GM10248 (cell line): ENCODE measurements at regions not wholly inside any gene's neighbourhood (a gene's known extent, or its start where the extent isn't known, plus 50 kb on each side); places are given as distances from the start of the nearest gene placed in this dataset.
"Not testable (repeated sequence)": the region's sequence is repeated elsewhere in the genome, so short reads cannot be mapped to it uniquely, and the experiment has no call there.

ENCODE experiments used
- CTCF ChIA-PET: fragments of 300-600 bp; sonication (Branson Sonifier 250); formaldehyde crosslinking; extraction: SDS; loops from one replicate; lab custom pipeline; 2021; ENCODE audit warnings: antibody characterized with exemption; lab: Yijun Ruan, JAX
- POLR2A ChIA-PET: fragments of 350-650 bp; sonication (Branson Sonifier 250); formaldehyde crosslinking; extraction: SDS; loops from one replicate; lab custom pipeline; 2020; ENCODE audit warnings: antibody characterized with exemption; lab: Yijun Ruan, JAX
- DNase-seq: peaks from one replicate; pipeline ENCODE4 v3.0.0; 2012; ENCODE audit errors: extremely low spot score
- TF ChIP-seq, protein P1 (sequence below): IDR thresholded peaks from 2 replicates; pipeline ENCODE4 v1.5.1; 2012; ENCODE audit warnings: mild to moderate bottlenecking, low read depth; ENCODE audit errors: extremely low read depth, missing control alignments, control extremely low read depth

DNA sequence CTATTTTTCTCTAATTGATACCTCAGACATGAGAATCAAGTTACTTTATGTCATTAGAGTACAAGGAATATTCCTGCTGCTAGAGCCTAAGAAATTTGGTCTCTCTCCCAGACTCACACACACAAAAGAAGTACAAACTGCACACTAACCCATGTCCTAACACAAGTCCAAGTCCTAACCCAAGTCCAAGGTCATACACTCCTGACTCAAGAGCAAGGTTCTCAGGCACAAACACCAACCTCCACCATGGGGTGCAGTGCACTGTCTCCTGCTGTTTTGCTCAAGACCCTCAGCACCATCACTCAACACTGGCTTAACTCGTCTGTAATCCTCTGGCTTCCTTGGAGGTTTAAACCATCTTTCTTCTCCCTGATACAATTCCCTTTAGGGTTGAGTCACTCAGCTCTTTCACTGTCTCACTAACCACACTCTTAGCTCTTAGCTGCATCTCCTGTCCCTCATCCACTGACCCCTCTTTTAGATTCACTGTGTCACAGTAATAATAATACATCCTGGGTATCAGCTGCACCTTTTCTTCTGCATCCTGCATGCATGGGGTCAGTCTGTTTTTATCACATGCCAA lies 129.8 kb downstream of the BCL2L11 start:
- DNase-seq: no peak
- CTCF ChIA-PET: no interaction called here
- TF ChIP-seq, protein P1, sequence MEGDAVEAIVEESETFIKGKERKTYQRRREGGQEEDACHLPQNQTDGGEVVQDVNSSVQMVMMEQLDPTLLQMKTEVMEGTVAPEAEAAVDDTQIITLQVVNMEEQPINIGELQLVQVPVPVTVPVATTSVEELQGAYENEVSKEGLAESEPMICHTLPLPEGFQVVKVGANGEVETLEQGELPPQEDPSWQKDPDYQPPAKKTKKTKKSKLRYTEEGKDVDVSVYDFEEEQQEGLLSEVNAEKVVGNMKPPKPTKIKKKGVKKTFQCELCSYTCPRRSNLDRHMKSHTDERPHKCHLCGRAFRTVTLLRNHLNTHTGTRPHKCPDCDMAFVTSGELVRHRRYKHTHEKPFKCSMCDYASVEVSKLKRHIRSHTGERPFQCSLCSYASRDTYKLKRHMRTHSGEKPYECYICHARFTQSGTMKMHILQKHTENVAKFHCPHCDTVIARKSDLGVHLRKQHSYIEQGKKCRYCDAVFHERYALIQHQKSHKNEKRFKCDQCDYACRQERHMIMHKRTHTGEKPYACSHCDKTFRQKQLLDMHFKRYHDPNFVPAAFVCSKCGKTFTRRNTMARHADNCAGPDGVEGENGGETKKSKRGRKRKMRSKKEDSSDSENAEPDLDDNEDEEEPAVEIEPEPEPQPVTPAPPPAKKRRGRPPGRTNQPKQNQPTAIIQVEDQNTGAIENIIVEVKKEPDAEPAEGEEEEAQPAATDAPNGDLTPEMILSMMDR: no peak
- POLR2A ChIA-PET: no interaction called here

DNA sequence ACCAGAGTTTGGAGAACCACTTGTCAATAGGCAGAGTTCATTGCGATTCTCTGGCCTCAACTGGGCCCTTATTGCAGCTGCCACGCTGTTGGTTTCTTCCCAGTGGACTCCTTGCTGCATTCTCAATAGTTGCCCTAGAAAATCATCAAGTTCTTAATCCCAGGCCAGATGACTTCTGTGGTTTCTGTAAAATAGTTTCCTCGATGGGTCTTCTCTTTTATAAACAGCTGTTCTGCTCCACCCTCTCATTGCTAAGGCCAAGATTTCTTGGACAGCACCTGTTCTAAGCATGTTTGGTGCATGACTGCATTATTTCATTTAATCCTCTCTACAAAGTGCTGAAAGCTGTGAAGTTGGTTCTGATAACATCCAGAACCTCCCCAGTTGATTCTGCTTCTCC lies 131.0 kb downstream of the BCL2L11 start:
- no peak for DNase-seq
- CTCF ChIA-PET: no interaction called here
- TF ChIP-seq, protein P1: no peak
- POLR2A ChIA-PET: no interaction called here

DNA sequence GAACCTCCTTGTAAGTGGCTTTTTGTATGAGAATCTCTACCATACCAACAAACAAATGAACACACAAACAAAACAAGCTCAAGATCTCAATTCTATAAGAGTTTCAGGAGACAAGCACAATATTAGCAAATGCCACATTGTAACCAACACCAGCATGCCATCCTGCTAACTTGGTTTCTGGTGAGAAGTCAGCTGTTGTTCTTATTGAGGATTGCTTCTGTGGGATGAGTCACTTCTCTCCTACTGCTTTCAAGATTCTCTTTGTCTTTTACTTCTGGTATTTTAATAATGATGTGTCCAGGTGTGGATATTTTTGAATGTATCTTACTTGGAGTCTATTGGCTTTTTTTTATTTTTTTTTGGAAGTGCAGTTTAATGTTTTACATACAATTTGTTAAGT lies 131.7 kb downstream of the BCL2L11 start:
- POLR2A ChIA-PET: no interaction called here
- CTCF ChIA-PET: no interaction called here

DNA sequence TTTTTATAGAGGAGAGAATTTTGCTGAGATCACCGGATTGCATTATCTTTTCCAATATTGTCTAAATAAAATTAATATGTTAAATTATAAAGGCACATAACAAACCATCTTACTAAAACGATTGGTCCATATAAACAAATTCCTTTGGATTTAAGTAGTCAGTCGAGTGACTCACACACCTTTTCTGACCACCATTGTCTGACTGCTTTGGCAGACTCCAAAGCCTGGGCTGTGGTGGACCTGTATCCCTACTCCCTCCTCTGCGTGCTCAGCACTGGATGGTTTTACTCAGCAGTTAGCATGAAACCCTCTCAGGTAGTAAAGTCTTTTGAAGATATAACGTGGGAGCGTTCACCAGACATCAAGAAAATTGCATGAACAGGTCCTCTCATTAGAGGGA lies 134.2 kb downstream of the BCL2L11 start:
- DNase-seq, CTCF ChIA-PET, POLR2A ChIA-PET: not testable (repeated sequence)

More for the DNA sequence above, 131.7 kb downstream of the BCL2L11 start:
- TF ChIP-seq, protein P1: no peak
- DNase-seq: no peak

DNA sequence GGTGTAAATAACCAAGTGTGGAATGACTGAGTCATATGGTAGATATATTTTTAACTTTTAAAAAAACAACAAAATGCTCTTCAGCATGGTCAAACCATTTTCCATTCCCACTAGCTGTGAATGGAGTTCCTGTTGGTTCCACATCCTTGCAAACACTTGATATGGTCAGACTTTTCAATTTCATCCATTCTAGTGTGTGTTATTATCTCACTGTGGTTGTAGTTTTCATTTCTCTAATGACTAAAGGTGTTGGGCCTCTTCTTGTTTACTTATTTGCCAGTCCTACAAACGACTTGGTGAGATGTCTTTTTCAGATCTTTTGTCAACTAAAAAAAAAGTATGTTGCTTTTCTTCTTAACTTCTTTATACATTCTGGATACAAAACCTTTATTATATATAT lies 135.9 kb downstream of the BCL2L11 start:
- CTCF ChIA-PET: not testable (repeated sequence)

DNA sequence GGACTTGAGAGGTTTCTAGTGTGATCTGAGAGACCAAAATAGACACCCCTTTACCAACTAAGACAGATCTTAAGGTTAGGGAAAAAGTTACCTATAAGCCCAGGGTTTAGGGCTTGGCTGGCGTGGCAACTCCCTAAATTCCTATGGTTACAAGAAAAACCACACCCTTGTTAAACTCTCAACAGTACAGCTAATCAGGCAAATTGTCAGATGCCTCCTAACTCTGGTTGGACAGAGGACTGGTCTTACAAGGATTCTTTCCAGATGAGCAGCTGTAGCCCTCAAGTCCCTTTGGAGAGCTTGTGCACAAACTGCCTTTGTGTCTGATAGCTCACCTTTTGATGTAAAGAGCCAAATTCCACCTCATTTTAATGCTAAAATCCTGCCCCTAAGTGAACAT lies 136.9 kb downstream of the BCL2L11 start:
- DNase-seq, POLR2A ChIA-PET, CTCF ChIA-PET: not testable (repeated sequence)

More for the DNA sequence above, 135.9 kb downstream of the BCL2L11 start:
- POLR2A ChIA-PET, DNase-seq: not testable (repeated sequence)

DNA sequence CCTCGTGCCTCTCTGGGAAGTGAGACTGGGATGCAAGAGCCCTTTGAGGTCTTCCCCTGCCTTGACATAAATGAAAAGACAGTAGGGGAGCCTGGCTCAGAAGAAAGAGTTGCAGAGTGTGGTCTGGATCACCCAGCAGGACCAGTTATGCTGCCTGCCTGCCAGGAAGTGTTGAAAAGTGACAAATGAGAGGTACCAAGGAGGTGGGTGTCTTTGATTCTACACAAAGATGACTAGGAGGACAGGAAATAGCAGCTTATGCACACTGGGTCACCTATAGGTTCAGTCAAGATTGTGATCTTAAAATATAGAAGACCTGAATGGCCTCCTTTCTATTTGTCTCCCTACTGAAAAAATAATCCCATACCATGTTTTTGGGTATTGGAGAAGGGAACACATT lies 137.6 kb downstream of the BCL2L11 start:
- CTCF ChIA-PET, POLR2A ChIA-PET, DNase-seq: not testable (repeated sequence)

DNA sequence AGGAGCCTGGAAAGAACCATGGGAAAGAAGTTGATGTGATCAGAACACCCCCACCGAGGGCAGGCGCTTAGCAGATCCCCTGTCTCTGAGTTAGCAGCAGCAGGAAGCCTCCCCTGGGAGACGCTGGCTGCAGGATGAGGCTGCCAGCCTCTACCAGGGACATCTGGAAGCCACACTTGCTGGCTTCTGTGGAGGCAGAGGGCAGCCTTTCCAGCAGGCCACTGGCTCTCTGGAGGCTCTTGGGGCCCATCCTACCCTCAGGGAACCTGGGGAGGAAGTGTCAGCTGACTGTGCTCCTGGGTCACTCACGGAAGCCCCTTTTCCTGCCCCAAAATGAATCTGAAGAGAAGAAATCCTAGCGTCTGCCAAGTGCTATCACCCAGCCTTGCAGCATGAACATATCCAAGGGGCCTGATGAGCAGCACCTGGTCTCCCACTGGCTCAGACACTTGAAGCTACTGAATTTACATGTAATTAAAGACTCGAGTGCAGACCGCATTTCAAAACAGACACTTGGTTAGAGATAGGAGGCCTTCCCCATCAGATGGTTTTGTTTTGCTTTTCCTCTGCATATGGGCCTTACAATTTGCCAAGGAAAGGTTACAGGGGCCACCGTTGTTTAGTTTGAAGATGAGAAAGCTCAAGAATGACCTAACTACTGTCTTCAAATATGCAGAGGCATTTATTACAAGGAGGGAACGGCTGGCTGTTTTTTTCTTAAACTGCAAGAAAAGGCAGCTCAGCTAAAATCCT lies 142.1 kb downstream of the BCL2L11 start:
- POLR2A ChIA-PET, DNase-seq, CTCF ChIA-PET: not testable (repeated sequence)

DNA sequence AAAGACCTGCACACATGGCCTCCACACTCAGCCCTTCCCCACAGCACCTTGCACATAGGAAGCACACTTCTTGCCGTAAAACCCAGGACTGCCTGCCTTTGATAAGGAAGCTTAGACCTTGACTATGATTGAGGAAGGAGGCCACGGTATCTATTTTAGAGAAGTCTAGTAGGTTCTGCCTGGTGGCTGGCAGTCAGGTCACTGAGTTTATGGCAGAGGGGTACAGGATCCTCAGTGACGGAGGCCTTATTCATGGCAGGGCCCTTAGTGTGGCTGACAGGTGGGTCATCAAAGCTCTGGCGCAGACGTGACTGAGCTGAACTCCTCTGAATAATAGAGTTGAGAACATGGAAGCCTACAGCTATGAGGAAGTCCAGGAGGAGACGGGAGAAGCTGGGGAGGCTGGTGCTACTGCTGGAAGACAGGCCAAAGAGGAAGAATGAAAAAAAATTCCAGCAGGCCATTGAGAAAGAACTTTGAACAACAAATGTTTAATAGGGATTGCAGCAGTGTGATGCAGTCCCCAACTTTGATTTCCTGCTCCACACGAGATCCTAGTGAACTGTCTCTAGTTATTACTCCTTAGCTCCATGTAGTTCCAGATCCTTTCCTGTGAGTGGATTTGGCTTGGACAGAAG lies 142.8 kb downstream of the BCL2L11 start:
- DNase-seq, CTCF ChIA-PET, POLR2A ChIA-PET: not testable (repeated sequence)

DNA sequence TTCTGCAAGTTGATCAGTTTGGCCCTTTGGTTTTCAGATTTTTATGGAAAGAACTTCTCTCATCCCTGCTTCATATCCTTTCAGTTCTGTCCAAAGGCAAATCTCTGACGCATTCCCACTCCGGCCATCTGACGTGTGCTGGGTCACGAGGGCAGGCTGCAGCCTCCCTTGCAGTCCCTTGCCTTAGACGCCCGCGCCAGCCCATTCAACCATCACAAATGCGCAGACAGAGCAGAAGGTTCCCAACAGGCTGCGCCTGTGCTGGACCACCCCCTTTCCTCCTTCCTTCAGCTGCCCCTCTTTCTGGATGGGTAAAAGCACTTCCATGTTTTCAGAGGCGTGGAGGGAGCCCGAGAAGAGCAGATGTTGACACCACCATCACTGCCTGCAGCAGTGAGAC lies 144.2 kb downstream of the BCL2L11 start:
- CTCF ChIA-PET, POLR2A ChIA-PET, DNase-seq: not testable (repeated sequence)

DNA sequence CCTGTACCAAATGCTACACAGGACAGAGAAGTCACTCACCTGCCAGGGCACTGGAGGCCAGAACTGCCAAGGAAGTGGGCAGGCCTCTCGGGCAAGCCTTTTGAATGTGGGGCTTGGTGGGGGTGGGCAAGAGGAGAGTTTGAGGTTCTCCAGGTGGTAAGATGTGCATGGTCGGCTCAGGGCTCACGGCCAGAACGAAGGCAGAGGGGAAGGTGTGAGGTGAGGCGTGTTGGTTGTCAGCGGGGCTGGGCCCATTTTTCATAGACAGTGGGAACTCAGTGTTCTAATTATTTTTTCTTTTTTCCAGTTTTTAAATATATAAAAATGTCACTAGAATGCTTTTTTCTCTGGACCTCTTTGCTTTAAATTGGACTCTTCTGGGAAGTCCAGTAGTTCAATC lies 145.8 kb downstream of the BCL2L11 start:
- CTCF ChIA-PET, POLR2A ChIA-PET, DNase-seq: not testable (repeated sequence)

DNA sequence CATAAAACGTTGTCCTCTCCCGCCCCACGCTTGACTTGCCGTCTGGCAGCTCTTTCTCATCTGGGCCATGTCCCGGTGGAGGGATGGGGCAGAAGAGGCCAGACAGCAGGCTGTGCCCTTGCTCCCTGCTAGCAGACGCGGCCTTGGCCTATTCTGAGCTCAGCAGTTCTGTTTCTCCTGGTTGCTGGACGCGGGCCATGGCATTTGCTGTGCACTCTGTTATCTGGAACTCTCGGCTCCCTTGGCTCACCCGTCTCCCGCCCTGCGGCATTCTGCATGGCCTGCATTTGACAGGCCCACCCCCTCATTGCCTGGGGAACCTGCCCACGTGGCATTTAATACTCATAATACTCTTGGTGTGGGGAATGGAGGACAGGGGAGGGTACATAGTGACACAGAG lies 146.3 kb downstream of the BCL2L11 start:
- CTCF ChIA-PET, POLR2A ChIA-PET, DNase-seq: not testable (repeated sequence)

DNA sequence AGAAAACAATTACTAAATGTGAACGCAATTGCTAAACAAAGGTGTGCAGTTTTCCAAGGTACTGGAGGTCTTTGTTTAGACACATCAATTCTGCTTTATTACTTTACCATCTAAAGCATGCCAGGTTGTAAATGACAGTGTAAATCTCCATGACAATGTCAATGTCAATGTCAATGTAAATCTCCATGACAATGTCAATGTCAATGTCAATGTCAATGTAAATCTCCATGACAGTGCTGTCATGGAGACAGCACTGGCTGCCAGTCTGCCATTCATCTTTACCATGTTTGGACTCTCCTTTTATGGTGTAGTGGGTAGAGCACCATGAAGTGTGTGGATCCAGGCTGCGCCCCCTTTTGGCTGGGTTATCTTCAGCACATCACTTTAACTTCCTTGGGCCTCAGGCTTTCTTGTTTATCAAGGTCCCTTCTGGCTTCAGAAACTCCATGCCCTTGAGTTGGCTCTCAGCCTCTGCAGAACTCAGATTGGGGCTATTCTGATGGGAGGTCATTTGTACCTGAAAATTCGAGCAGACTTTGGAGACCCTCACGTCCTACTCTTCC lies 149.1 kb downstream of the BCL2L11 start:
- DNase-seq, POLR2A ChIA-PET, CTCF ChIA-PET: not testable (repeated sequence)

DNA sequence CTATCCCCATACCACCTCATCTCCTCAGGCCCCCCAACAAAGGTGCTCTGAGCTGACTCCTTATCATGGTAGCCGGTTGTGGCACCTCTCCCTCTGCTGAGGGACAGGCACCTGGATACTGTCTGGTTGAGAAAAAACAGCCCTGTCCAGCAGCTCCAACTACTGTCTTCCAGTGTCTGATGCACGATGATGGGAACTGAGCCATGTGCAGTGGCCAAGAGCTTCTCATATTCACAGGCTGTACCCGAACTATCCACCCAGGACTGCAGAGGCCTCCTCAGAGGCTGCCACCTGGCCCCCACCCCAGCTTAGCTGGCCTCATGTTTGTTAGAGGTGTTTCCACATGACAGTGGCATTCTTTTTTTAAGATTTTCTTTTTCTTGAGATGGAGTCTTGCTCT lies 149.9 kb downstream of the BCL2L11 start:
- DNase-seq, CTCF ChIA-PET, POLR2A ChIA-PET: not testable (repeated sequence)
